ENCODE measurements at regions not wholly inside any gene's neighbourhood (a gene's known extent, or its start where the extent isn't known, plus 50 kb on each side); places are given as distances from the start of the nearest gene placed in this dataset.

- no peaks in the 10 kb centered on the region for H3K27me3 ChIP-seq (replicated peaks in 1 of 2; ENCODE audit: control insufficient read depth in 2 of 2, extremely low read depth in 1 of 2, insufficient read depth in 2 of 2, low read length in 1 of 2)
- Mint-ChIP-seq H3K4me1 (peaks cover 24 to 54% (median 34%) of the 10 kb centered on the region in 3 donors), H3K9me3 (no peaks in the 10 kb centered on the region), H3K27me3 (no peaks in the 10 kb centered on the region), H3K27ac (peak overlapping the region in 1 of 2 donors; percentile 55), H3K36me3 (peaks cover 38% of the 10 kb centered on the region), H3K4me3 (no peak overlapping the region)
- no peak for ATAC-seq (replicated peaks in 1 of 4)
- H3K27ac ChIP-seq (ENCODE audit: low read length), result no peak overlapping the region
- H3K9me3 ChIP-seq, result no peaks in the 10 kb centered on the region
- DNase-seq, result no peak
- ChIA-PET POLR2A (interaction anchor here in 1 of 2 donors (1.2 kb wide), 1 partner anchor 19 kb away, joined by 3 read pairs; no protein-coding TSS in a partner anchor), CTCF (no interaction called here)
- H3K4me3 ChIP-seq (ENCODE audit: control insufficient read depth in 1 of 2, extremely low read depth in 1 of 2, low read length in 1 of 2), result no peak overlapping the region
- H3K4me1 ChIP-seq (ENCODE audit: control insufficient read depth in 1 of 2, extremely low read depth in 1 of 2, insufficient read depth in 2 of 2, low read length in 2 of 2), result peaks cover 0 to 18% of the 10 kb centered on the region in 2 experiments
- peaks cover 0 to 4% of the 10 kb centered on the region in 2 donors for H3K36me3 ChIP-seq (ENCODE audit: control insufficient read depth in 2 of 2, extremely low read depth in 1 of 2, insufficient read depth in 1 of 2, low read length in 1 of 2)
- WGBS (ENCODE audit: insufficient coverage), result 100% methylated on average over 2 of the region's 2 CpGs
These were observed 62.4 kb downstream of the VCPKMT start for GRCh38 chr14:50053935-50054334.

- POLR2A ChIA-PET, result no interaction called here
- Histone ChIP-seq H3K36me3 (ENCODE audit: control insufficient read depth in 2 of 2, extremely low read depth in 1 of 2, insufficient read depth in 1 of 2, low read length in 1 of 2) (peaks cover 0 to 6% of the 10 kb centered on the region in 2 donors), H3K4me3 (ENCODE audit: control insufficient read depth in 1 of 2, extremely low read depth in 1 of 2, low read length in 1 of 2) (no peak overlapping the region), H3K4me1 (ENCODE audit: control insufficient read depth in 1 of 2, extremely low read depth in 1 of 2, insufficient read depth in 2 of 2, low read length in 2 of 2) (peaks cover under 1 to 30% of the 10 kb centered on the region in 2 experiments), H3K27me3 (replicated peaks in 1 of 2; ENCODE audit: control insufficient read depth in 2 of 2, extremely low read depth in 1 of 2, insufficient read depth in 2 of 2, low read length in 1 of 2) (no peaks in the 10 kb centered on the region), H3K9me3 (no peaks in the 10 kb centered on the region), H3K27ac (ENCODE audit: low read length) (no peak overlapping the region)
- no peaks in the 10 kb centered on the region for H3K9me3 Mint-ChIP-seq
- WGBS (ENCODE audit: insufficient coverage), result 85% methylated on average over 10 of the region's 14 CpGs
- no peak overlapping the region for H3K4me3 Mint-ChIP-seq
- H3K27me3 Mint-ChIP-seq, result no peaks in the 10 kb centered on the region
- peak overlapping the region in 1 of 2 donors; percentile 8 for H3K27ac Mint-ChIP-seq
- ATAC-seq (replicated peaks in 1 of 4) (no peak), DNase-seq (peak in 1 of 35 experiments; percentile 14)
- peaks cover 27% of the 10 kb centered on the region for H3K36me3 Mint-ChIP-seq
- CTCF ChIA-PET, result interaction anchor here in 1 of 2 donors (0.7 kb wide), 2 partner anchors 14 to 173 kb away, joined by 3 to 7 read pairs; no protein-coding TSS in a partner anchor
- peaks cover 35 to 43% (median 42%) of the 10 kb centered on the region in 3 donors for H3K4me1 Mint-ChIP-seq
These were observed 60.7 kb downstream of the VCPKMT start for GRCh38 chr14:50055461-50056228.

- Mint-ChIP-seq H3K9me3 (no peaks in the 10 kb centered on the region), H3K4me3 (no peak overlapping the region), H3K27ac (peak overlapping the region in 1 of 2 donors; percentile 8), H3K4me1 (peaks cover 43 to 51% (median 50%) of the 10 kb centered on the region in 3 donors), H3K27me3 (no peaks in the 10 kb centered on the region), H3K36me3 (peaks cover 19% of the 10 kb centered on the region)
- WGBS (ENCODE audit: insufficient coverage), result 97% methylated on average over 7 of the region's 16 CpGs
- Histone ChIP-seq H3K36me3 (ENCODE audit: control insufficient read depth in 2 of 2, extremely low read depth in 1 of 2, insufficient read depth in 1 of 2, low read length in 1 of 2) (peaks cover 0 to 6% of the 10 kb centered on the region in 2 donors), H3K4me3 (ENCODE audit: control insufficient read depth in 1 of 2, extremely low read depth in 1 of 2, low read length in 1 of 2) (no peak overlapping the region), H3K9me3 (no peaks in the 10 kb centered on the region), H3K4me1 (ENCODE audit: control insufficient read depth in 1 of 2, extremely low read depth in 1 of 2, insufficient read depth in 2 of 2, low read length in 2 of 2) (peaks cover 8 to 38% of the 10 kb centered on the region in 2 experiments), H3K27me3 (replicated peaks in 1 of 2; ENCODE audit: control insufficient read depth in 2 of 2, extremely low read depth in 1 of 2, insufficient read depth in 2 of 2, low read length in 1 of 2) (no peaks in the 10 kb centered on the region), H3K27ac (ENCODE audit: low read length) (no peak overlapping the region)
- ChIA-PET POLR2A (no interaction called here), CTCF (interaction anchor here in 1 of 2 donors (0.6 kb wide), 1 partner anchor 45 kb away, joined by 3 read pairs; no protein-coding TSS in a partner anchor)
- no peak for DNase-seq
- ATAC-seq (replicated peaks in 1 of 4), result no peak
These were observed 59.9 kb downstream of the VCPKMT start for GRCh38 chr14:50056435-50056834.

GRCh38 chr14:50057331-50057730 lies 59.0 kb downstream of the VCPKMT start:
- Mint-ChIP-seq H3K9me3 (no peaks in the 10 kb centered on the region), H3K27me3 (no peaks in the 10 kb centered on the region), H3K27ac (peak overlapping the region; percentile 64 to 77), H3K36me3 (peaks cover 14% of the 10 kb centered on the region), H3K4me3 (no peak overlapping the region), H3K4me1 (peaks cover 52 to 59% (median 57%) of the 10 kb centered on the region in 3 donors)
- ChIA-PET POLR2A (no interaction called here), CTCF (interaction anchor here in 1 of 2 donors (0.5 kb wide), 1 partner anchor 234 kb away, joined by 4 read pairs; no protein-coding TSS in a partner anchor)
- Histone ChIP-seq H3K27me3 (replicated peaks in 1 of 2; ENCODE audit: control insufficient read depth in 2 of 2, extremely low read depth in 1 of 2, insufficient read depth in 2 of 2, low read length in 1 of 2) (no peaks in the 10 kb centered on the region), H3K4me3 (ENCODE audit: control insufficient read depth in 1 of 2, extremely low read depth in 1 of 2, low read length in 1 of 2) (no peak overlapping the region), H3K9me3 (no peaks in the 10 kb centered on the region), H3K27ac (ENCODE audit: low read length) (no peak overlapping the region), H3K4me1 (ENCODE audit: control insufficient read depth in 1 of 2, extremely low read depth in 1 of 2, insufficient read depth in 2 of 2, low read length in 2 of 2) (peaks cover 14 to 47% of the 10 kb centered on the region in 2 experiments), H3K36me3 (ENCODE audit: control insufficient read depth in 2 of 2, extremely low read depth in 1 of 2, insufficient read depth in 1 of 2, low read length in 1 of 2) (peaks cover 0 to 6% of the 10 kb centered on the region in 2 donors)
- ATAC-seq (replicated peaks in 1 of 4) (no peak), DNase-seq (no peak)
- WGBS (ENCODE audit: insufficient coverage), result 82% methylated on average over 2 of the region's 5 CpGs

GRCh38 chr14:50058113-50058512 lies 58.3 kb downstream of the VCPKMT start:
- Mint-ChIP-seq H3K27me3 (no peaks in the 10 kb centered on the region), H3K36me3 (peaks cover 7% of the 10 kb centered on the region), H3K9me3 (no peaks in the 10 kb centered on the region), H3K4me1 (peaks cover 58 to 67% (median 60%) of the 10 kb centered on the region in 3 donors), H3K4me3 (no peak overlapping the region), H3K27ac (peak overlapping the region; percentile 42 to 77)
- H3K4me1 ChIP-seq (ENCODE audit: control insufficient read depth in 1 of 2, extremely low read depth in 1 of 2, insufficient read depth in 2 of 2, low read length in 2 of 2), result peaks cover 17 to 55% of the 10 kb centered on the region in 2 experiments
- CTCF ChIA-PET, result no interaction called here
- POLR2A ChIA-PET, result no interaction called here
- 100% methylated on average over 1 of the region's 1 CpG for WGBS (ENCODE audit: insufficient coverage)
- no peaks in the 10 kb centered on the region for H3K27me3 ChIP-seq (replicated peaks in 1 of 2; ENCODE audit: control insufficient read depth in 2 of 2, extremely low read depth in 1 of 2, insufficient read depth in 2 of 2, low read length in 1 of 2)
- H3K4me3 ChIP-seq (ENCODE audit: control insufficient read depth in 1 of 2, extremely low read depth in 1 of 2, low read length in 1 of 2), result no peak overlapping the region
- H3K36me3 ChIP-seq (ENCODE audit: control insufficient read depth in 2 of 2, extremely low read depth in 1 of 2, insufficient read depth in 1 of 2, low read length in 1 of 2), result peaks cover 0 to 6% of the 10 kb centered on the region in 2 donors
- DNase-seq, result no peak
- ATAC-seq (replicated peaks in 1 of 4), result no peak
- no peak overlapping the region for H3K27ac ChIP-seq (ENCODE audit: low read length)
- no peaks in the 10 kb centered on the region for H3K9me3 ChIP-seq
